ENCODE measurements at regions not wholly inside any gene's neighbourhood (a gene's known extent, or its start where the extent isn't known, plus 50 kb on each side); places are given as distances from the start of the nearest gene placed in this dataset.

GRCh38 chr12:68100241-68100640, 59.3 kb downstream of the IFNG start:
- DNase-seq: no peak
- no peaks in the 10 kb centered on the region for H3K9me3 Mint-ChIP-seq (ENCODE audit: insufficient read depth)
- H3K4me3 Mint-ChIP-seq: no peak overlapping the region
- no peak overlapping the region for H3K4me3 ChIP-seq (ENCODE audit: control extremely low read depth in 1 of 5, extremely low read depth in 1 of 5, insufficient read depth in 1 of 5, low read depth in 2 of 5, low read length in 4 of 5)
- H3K27ac Mint-ChIP-seq: no peak overlapping the region
- no peaks in the 10 kb centered on the region for H3K27me3 Mint-ChIP-seq
- no peaks in the 10 kb centered on the region for H3K4me1 ChIP-seq (ENCODE audit: control insufficient read depth in 2 of 2, insufficient read depth in 2 of 2, low read length in 2 of 2)
- no peaks in the 10 kb centered on the region for H3K79me2 ChIP-seq (ENCODE audit: control insufficient read depth, insufficient read depth, low read length)
- H3K9me3 ChIP-seq (ENCODE audit: control extremely low read depth in 1 of 3, control insufficient read depth in 2 of 3, insufficient read depth in 1 of 3, low read length in 2 of 3): no peaks in the 10 kb centered on the region
- no peaks in the 10 kb centered on the region for H3K4me1 Mint-ChIP-seq
- no peaks in the 10 kb centered on the region for H4K20me1 ChIP-seq (ENCODE audit: control insufficient read depth, insufficient read depth, low read length, poor library complexity, severe bottlenecking)
- no peak overlapping the region for H3K9ac ChIP-seq (ENCODE audit: low read length)
- no peak overlapping the region for H3K4me2 ChIP-seq (replicated peaks; ENCODE audit: low read depth, low read length, poor library complexity, severe bottlenecking)
- TF ChIP-seq EZH2 (IDR thresholded peaks at IDR 0.05; ENCODE audit: borderline replicate concordance, insufficient read depth, low read depth, low read length, poor library complexity, severe bottlenecking) (no peak), CTCF (IDR thresholded peaks at IDR 0.05) (no peak)
- intact Hi-C loops (cut with micrococcal nuclease): no loop called here
- no peaks in the 10 kb centered on the region for H3K27me3 ChIP-seq (replicated peaks in 1 of 4; ENCODE audit: control extremely low read depth in 1 of 4, control insufficient read depth in 3 of 4, insufficient read depth in 4 of 4, low read length in 3 of 4)
- CTCF ChIA-PET: no interaction called here
- ATAC-seq (ENCODE audit: low read depth): no peak
- WGBS (ENCODE audit: insufficient coverage): 80% methylated on average over 1 of the region's 3 CpGs
- H3K36me3 ChIP-seq (replicated peaks in 1 of 2; ENCODE audit: control extremely low read depth in 1 of 2, control insufficient read depth in 1 of 2, extremely low read depth in 1 of 2, insufficient read depth in 2 of 2, low read length in 1 of 2): no peaks in the 10 kb centered on the region
- POLR2A ChIA-PET: no interaction called here
- no peak overlapping the region for H2AFZ ChIP-seq (ENCODE audit: insufficient read depth, low read depth, low read length, poor library complexity, severe bottlenecking)
- no peak overlapping the region for H3K27ac ChIP-seq (ENCODE audit: low read length in 2 of 2)

- no peaks in the 10 kb centered on the region for H3K4me1 Mint-ChIP-seq
- Histone ChIP-seq H3K27ac (ENCODE audit: low read length in 2 of 2) (no peak overlapping the region), H3K79me2 (ENCODE audit: control insufficient read depth, insufficient read depth, low read length) (no peaks in the 10 kb centered on the region), H3K4me3 (ENCODE audit: control extremely low read depth in 1 of 5, extremely low read depth in 1 of 5, insufficient read depth in 1 of 5, low read depth in 2 of 5, low read length in 4 of 5) (no peak overlapping the region), H2AFZ (ENCODE audit: insufficient read depth, low read depth, low read length, poor library complexity, severe bottlenecking) (no peak overlapping the region), H4K20me1 (ENCODE audit: control insufficient read depth, insufficient read depth, low read length, poor library complexity, severe bottlenecking) (no peaks in the 10 kb centered on the region), H3K36me3 (replicated peaks in 1 of 2; ENCODE audit: control extremely low read depth in 1 of 2, control insufficient read depth in 1 of 2, extremely low read depth in 1 of 2, insufficient read depth in 2 of 2, low read length in 1 of 2) (no peaks in the 10 kb centered on the region), H3K9ac (ENCODE audit: low read length) (no peak overlapping the region), H3K27me3 (replicated peaks in 1 of 4; ENCODE audit: control extremely low read depth in 1 of 4, control insufficient read depth in 3 of 4, insufficient read depth in 4 of 4, low read length in 3 of 4) (no peaks in the 10 kb centered on the region), H3K4me2 (replicated peaks; ENCODE audit: low read depth, low read length, poor library complexity, severe bottlenecking) (no peak overlapping the region), H3K4me1 (ENCODE audit: control insufficient read depth in 2 of 2, insufficient read depth in 2 of 2, low read length in 2 of 2) (no peaks in the 10 kb centered on the region), H3K9me3 (ENCODE audit: control extremely low read depth in 1 of 3, control insufficient read depth in 2 of 3, insufficient read depth in 1 of 3, low read length in 2 of 3) (no peaks in the 10 kb centered on the region)
- POLR2A ChIA-PET: no interaction called here
- no peak overlapping the region for H3K4me3 Mint-ChIP-seq
- DNase-seq: no peak
- no peaks in the 10 kb centered on the region for H3K27me3 Mint-ChIP-seq
- no peak overlapping the region for H3K27ac Mint-ChIP-seq
- no peak for ATAC-seq (ENCODE audit: low read depth)
- no peaks in the 10 kb centered on the region for H3K9me3 Mint-ChIP-seq (ENCODE audit: insufficient read depth)
- intact Hi-C loops (cut with micrococcal nuclease): no loop called here
- CTCF ChIA-PET: no interaction called here
- WGBS (ENCODE audit: insufficient coverage): no CpG with 5 or more reads among the region's 1 CpG
- no peak for TF ChIP-seq CTCF (IDR thresholded peaks at IDR 0.05)
- no peak for TF ChIP-seq EZH2 (IDR thresholded peaks at IDR 0.05; ENCODE audit: borderline replicate concordance, insufficient read depth, low read depth, low read length, poor library complexity, severe bottlenecking)
Observed at GRCh38 chr12:68098939-68099338, 60.6 kb downstream of the IFNG start.
